GM12878 (cell line): ENCODE measurements at regions not wholly inside any gene's neighbourhood (a gene's known extent, or its start where the extent isn't known, plus 50 kb on each side); places are given as distances from the start of the nearest gene placed in this dataset.

Experiments
- ATAC-seq: fragments of 200-7000 bp; cut with Tn5 transposase; 3 replicates; pipeline ENCODE4 v1.9.1; 2020; ENCODE audit warnings: mild to moderate bottlenecking, moderate library complexity
- BruUV-seq: library from RNA; stranded (reverse); fragments of 400-500 nt; replicated peaks from 2 replicates; lab custom pipeline; 2021; lab: Mats Ljungman, UMichigan
- CTCF ChIA-PET: fragments of 300-600 bp; sonication (Branson Sonifier 250); formaldehyde crosslinking; extraction: SDS; loops from one replicate; lab custom pipeline; 2021; ENCODE audit warnings: inconsistent platforms; lab: Yijun Ruan, JAX
- POLR2A ChIA-PET: fragments of 350-600 bp; formaldehyde crosslinking; extraction: SDS; loops from one replicate; lab custom pipeline; 2021; ENCODE audit warnings: inconsistent platforms; lab: Charles Lee
- RAD21 ChIA-PET: fragments of 300-600 bp; sonication (Branson Sonifier 250); formaldehyde crosslinking; loops from one replicate; lab custom pipeline; 2023; ENCODE audit warnings: antibody characterized with exemption; ENCODE audit not compliant: unreplicated experiment; lab: Charles Lee
- SMC1A ChIA-PET: fragments of 300-600 bp; sonication (Branson Sonifier 250); formaldehyde crosslinking; loops from one replicate; lab custom pipeline; 2023; ENCODE audit not compliant: unreplicated experiment, uncharacterized antibody; lab: Charles Lee
- DNase-seq: peaks from one replicate; pipeline ENCODE4 v3.0.0-alpha.2; 2011; ENCODE audit warnings: low read depth, low spot score
- FAIRE-seq: peaks from 3 replicates; lab custom pipeline; 2011; peaks lifted over from hg19 to GRCh38; lab: Jason Lieb, UNC
- H2AFZ ChIP-seq: 2 replicates; pipeline ENCODE4 v1.6.0; 2011; ENCODE audit warnings: low read depth, low read length, control low read depth; ENCODE audit not compliant: control insufficient read depth
- H3K27ac ChIP-seq: 2 replicates; pipeline ENCODE4 v1.5.1; 2011; ENCODE audit warnings: control low read depth; ENCODE audit not compliant: control insufficient read depth, insufficient read depth
- H3K27me3 ChIP-seq, 2 experiments: replicated peaks in 1 of 2; 2 replicates each; pipeline versions ENCODE4 v1.6.0 to v1.6.1; 2011; ENCODE audit warnings: low read length in 1 of 2; ENCODE audit not compliant: control insufficient read depth in 2 of 2, insufficient read depth in 2 of 2
- H3K36me3 ChIP-seq, 2 experiments: 2 replicates each; pipeline ENCODE4 v1.5.1; 2011; ENCODE audit warnings: low read length in 1 of 2; ENCODE audit not compliant: control insufficient read depth in 2 of 2, insufficient read depth in 2 of 2
- H3K4me1 ChIP-seq: 2 replicates; pipeline ENCODE4 v1.6.1; 2011; ENCODE audit warnings: mild to moderate bottlenecking, low read length, moderate library complexity, mixed read lengths; ENCODE audit not compliant: control insufficient read depth, insufficient read depth
- H3K4me2 ChIP-seq: 2 replicates; pipeline ENCODE4 v1.6.0; 2011; ENCODE audit warnings: control low read depth; ENCODE audit not compliant: control insufficient read depth, insufficient read depth
- H3K4me3 ChIP-seq: fragments of 200-600 bp; sonication (generic); 2 replicates; pipeline ENCODE4 v1.5.1; 2016
- H3K79me2 ChIP-seq: 2 replicates; pipeline ENCODE4 v1.6.0; 2011; ENCODE audit warnings: low read length; ENCODE audit not compliant: control insufficient read depth, insufficient read depth
- H3K9ac ChIP-seq: 2 replicates; pipeline ENCODE4 v1.8.0; 2011; ENCODE audit warnings: low read length, control low read depth, mixed read lengths; ENCODE audit not compliant: control insufficient read depth, insufficient read depth
- H3K9me3 ChIP-seq: replicated peaks from 3 replicates; pipeline ENCODE4 v1.5.1; 2011; ENCODE audit warnings: mild to moderate bottlenecking, low read length; ENCODE audit not compliant: control insufficient read depth, insufficient read depth
- H4K20me1 ChIP-seq: 2 replicates; pipeline ENCODE4 v1.6.0; 2011; ENCODE audit not compliant: control insufficient read depth, insufficient read depth
- ETV6 ChIP-seq, 2 experiments: fragments of 450-650 bp in 1 of 2; IDR thresholded peaks in 1 of 2; conservative IDR thresholded peaks in 1 of 2; 2 replicates each; pipeline ENCODE4 v1.6.1; 2014; ENCODE audit warnings: antibody characterized with exemption in 1 of 2, borderline replicate concordance in 1 of 2, low read depth in 1 of 2, mild to moderate bottlenecking in 1 of 2, moderate library complexity in 1 of 2
- RAD21 ChIP-seq: IDR thresholded peaks from 2 replicates; pipeline ENCODE4 v1.6.1; 2011; ENCODE audit warnings: mild to moderate bottlenecking, low read depth, low read length, moderate library complexity; ENCODE audit not compliant: insufficient read depth
- USF2 ChIP-seq: IDR thresholded peaks from 2 replicates; pipeline ENCODE4 v1.6.1; 2011; ENCODE audit warnings: low read depth, low read length, improper control_type of control experiment, borderline replicate concordance
- ZNF207 ChIP-seq: fragments of 450-650 bp; IDR thresholded peaks from 2 replicates; pipeline ENCODE4 v1.6.1; 2014; ENCODE audit warnings: antibody characterized with exemption, mild to moderate bottlenecking, borderline replicate concordance
- WGBS: methylation state at CpG from one replicate; pipeline ENCODE4 v1.1.6; 2016; ENCODE audit warnings: low lambda C conversion rate; ENCODE audit not compliant: insufficient replicate concordance, insufficient coverage; ENCODE audit errors: missing lambda C conversion rate; 5-methylcytosine and 5-hydroxymethylcytosine counted together
- in situ Hi-C: fragments of 300-500 bp; cut with MboI; formaldehyde crosslinking; loops from 9 replicates; pipeline ENCODE4 v1.14.3; 2018; ENCODE audit warnings: mixed read lengths
- intact Hi-C: fragments of 100-400 bp; cut with micrococcal nuclease; formaldehyde crosslinking; loops from one replicate; pipeline ENCODE4 v1.14.2; 2022; ENCODE audit not compliant: unreplicated experiment
- TF ChIP-seq, protein P1 (sequence below), 3 experiments: IDR thresholded peaks in 2 of 3; conservative IDR thresholded peaks in 1 of 3; 2 replicates each; pipeline ENCODE4 v1.5.1; 2011; ENCODE audit warnings: low read depth in 3 of 3, low read length in 3 of 3, mild to moderate bottlenecking in 3 of 3, control low read depth in 2 of 3, moderate library complexity in 2 of 3, inconsistent platforms in 1 of 3, mixed read lengths in 1 of 3; ENCODE audit not compliant: control insufficient read depth in 2 of 3, insufficient read depth in 1 of 3; ENCODE audit errors: extremely low read depth in 1 of 3

- H3K4me1 ChIP-seq = no peaks in the 10 kb centered on the region
- in situ Hi-C loops = no loop called here
- FAIRE-seq (no peak), DNase-seq (no peak), ATAC-seq (peak; percentile 47; the same call in 1 of the 3 replicates)
- 43% methylated on average over 2 of the region's 2 CpGs for WGBS
- no TSS peak for BruUV-seq
- no peak for TF ChIP-seq ZNF207
- TF ChIP-seq RAD21 = peak; percentile 21; the same call in 1 of the 2 replicates
- TF ChIP-seq, protein P1, sequence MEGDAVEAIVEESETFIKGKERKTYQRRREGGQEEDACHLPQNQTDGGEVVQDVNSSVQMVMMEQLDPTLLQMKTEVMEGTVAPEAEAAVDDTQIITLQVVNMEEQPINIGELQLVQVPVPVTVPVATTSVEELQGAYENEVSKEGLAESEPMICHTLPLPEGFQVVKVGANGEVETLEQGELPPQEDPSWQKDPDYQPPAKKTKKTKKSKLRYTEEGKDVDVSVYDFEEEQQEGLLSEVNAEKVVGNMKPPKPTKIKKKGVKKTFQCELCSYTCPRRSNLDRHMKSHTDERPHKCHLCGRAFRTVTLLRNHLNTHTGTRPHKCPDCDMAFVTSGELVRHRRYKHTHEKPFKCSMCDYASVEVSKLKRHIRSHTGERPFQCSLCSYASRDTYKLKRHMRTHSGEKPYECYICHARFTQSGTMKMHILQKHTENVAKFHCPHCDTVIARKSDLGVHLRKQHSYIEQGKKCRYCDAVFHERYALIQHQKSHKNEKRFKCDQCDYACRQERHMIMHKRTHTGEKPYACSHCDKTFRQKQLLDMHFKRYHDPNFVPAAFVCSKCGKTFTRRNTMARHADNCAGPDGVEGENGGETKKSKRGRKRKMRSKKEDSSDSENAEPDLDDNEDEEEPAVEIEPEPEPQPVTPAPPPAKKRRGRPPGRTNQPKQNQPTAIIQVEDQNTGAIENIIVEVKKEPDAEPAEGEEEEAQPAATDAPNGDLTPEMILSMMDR (IDR thresholded peaks at IDR 0.05 in 2 of 3, conservative IDR thresholded peaks at IDR 0.05 in 1 of 3; ENCODE audit: control insufficient read depth in 2 of 3, extremely low read depth in 1 of 3, insufficient read depth in 1 of 3, low read depth in 3 of 3, low read length in 3 of 3) = 0 out of 6 replicates have a peak, but pooled peaks of 2 of the 3 experiments have one; percentile 7 to 11
- intact Hi-C loops = no loop called here
- H3K9ac ChIP-seq = no peak overlapping the region
- H3K79me2 ChIP-seq = no peaks in the 10 kb centered on the region
- H2AFZ ChIP-seq = no peak overlapping the region
- RAD21 ChIA-PET = interaction anchor here (0.8 kb wide), 2 partner anchors 133 to 285 kb away, joined by 3 read pairs; no protein-coding TSS in a partner anchor
- no peaks in the 10 kb centered on the region; the same call in 1 of the 2 replicates for H4K20me1 ChIP-seq
- no peak overlapping the region for H3K27ac ChIP-seq
- SMC1A ChIA-PET = interaction anchor here (0.6 kb wide), 2 partner anchors 136 to 809 kb away, joined by 3 read pairs; no protein-coding TSS in a partner anchor
- POLR2A ChIA-PET = no interaction called here
- 0 out of 4 replicates have a peak, but pooled peaks cover 0 to 2% of the 10 kb centered on the region in 2 experiments for H3K27me3 ChIP-seq
- H3K36me3 ChIP-seq = no peaks in the 10 kb centered on the region
- H3K4me3 ChIP-seq = no peak overlapping the region
- no peak overlapping the region for H3K4me2 ChIP-seq
- CTCF ChIA-PET = interaction anchor here (0.8 to 1.2 kb wide), 5 partner anchors 10 to 285 kb away, joined by 3 to 4 read pairs (median 3); no protein-coding TSS in a partner anchor
- no peaks in the 10 kb centered on the region for H3K9me3 ChIP-seq
Observed at GRCh38 chr3:117193390-117193789, 483.8 kb downstream of the TUSC7 start.

GRCh38 chr3:117195034-117195433, 485.5 kb downstream of the TUSC7 start:
- H3K27ac ChIP-seq = no peak overlapping the region
- no peak overlapping the region for H2AFZ ChIP-seq
- in situ Hi-C loops = no loop called here
- no peak overlapping the region for H3K4me3 ChIP-seq
- no TSS peak for BruUV-seq
- 0 out of 4 replicates have a peak, but pooled peaks cover 0 to 2% of the 10 kb centered on the region in 2 experiments for H3K27me3 ChIP-seq
- H3K36me3 ChIP-seq = no peaks in the 10 kb centered on the region
- intact Hi-C loops = no loop called here
- SMC1A ChIA-PET = interaction anchor here (0.8 to 0.9 kb wide), 2 partner anchors 12 to 84 kb away, joined by 3 read pairs; no protein-coding TSS in a partner anchor
- RAD21 ChIA-PET = no interaction called here
- ATAC-seq (no peak), DNase-seq (no peak), FAIRE-seq (peak; percentile 23)
- H3K79me2 ChIP-seq = no peaks in the 10 kb centered on the region
- no peaks in the 10 kb centered on the region; the same call in 1 of the 2 replicates for H4K20me1 ChIP-seq
- CTCF ChIA-PET = interaction anchor here (0.6 to 1.0 kb wide), 2 partner anchors 176 to 424 kb away, joined by 3 read pairs; no protein-coding TSS in a partner anchor
- H3K9ac ChIP-seq = no peak overlapping the region
- H3K4me1 ChIP-seq = no peaks in the 10 kb centered on the region
- H3K9me3 ChIP-seq = no peaks in the 10 kb centered on the region
- POLR2A ChIA-PET = interaction anchor here (0.6 kb wide), 1 partner anchor 196 kb away, joined by 3 read pairs; no protein-coding TSS in a partner anchor
- H3K4me2 ChIP-seq = no peak overlapping the region
- TF ChIP-seq USF2 = no peak
- no peak for TF ChIP-seq ETV6 (conservative IDR thresholded peaks at IDR 0.05 in 1 of 2, IDR thresholded peaks at IDR 0.05 in 1 of 2; ENCODE audit: borderline replicate concordance in 1 of 2, low read depth in 1 of 2)
- TF ChIP-seq, protein P1 (IDR thresholded peaks at IDR 0.05 in 2 of 3, conservative IDR thresholded peaks at IDR 0.05 in 1 of 3; ENCODE audit: control insufficient read depth in 2 of 3, extremely low read depth in 1 of 3, insufficient read depth in 1 of 3, low read depth in 3 of 3, low read length in 3 of 3) = no peak
